ENCODE measurements at regions not wholly inside any gene's neighbourhood (a gene's known extent, or its start where the extent isn't known, plus 50 kb on each side); places are given as distances from the start of the nearest gene placed in this dataset.

DNA sequence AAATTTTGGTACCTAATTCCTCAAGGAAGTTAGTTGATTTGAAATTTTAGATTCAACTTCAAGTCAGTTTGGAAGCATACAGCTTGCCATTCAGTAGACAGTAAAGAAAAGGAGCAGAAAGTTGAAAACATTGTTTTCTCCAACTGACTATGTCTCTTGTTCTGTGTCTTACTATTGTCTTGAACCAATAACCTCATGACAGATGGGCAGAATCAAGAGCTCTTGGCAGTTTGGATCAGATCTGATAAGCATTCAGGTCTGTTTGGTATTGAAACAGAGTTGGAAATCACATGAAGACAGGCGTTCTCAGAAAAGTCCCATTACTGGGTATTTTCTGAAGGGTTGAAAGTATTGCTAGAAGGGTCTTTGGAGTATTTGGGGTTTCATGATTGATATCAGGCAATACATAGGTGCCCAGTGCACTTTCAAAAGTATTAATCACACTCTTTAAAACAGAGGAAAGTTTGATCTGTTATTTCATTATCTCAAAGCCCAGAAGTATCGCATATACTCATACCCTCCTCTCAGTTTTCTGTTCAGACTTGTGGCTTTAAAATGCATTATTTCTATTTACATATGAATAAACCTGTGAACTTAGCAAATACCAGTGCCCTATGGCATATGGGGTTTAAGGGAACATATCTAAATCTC is 428.4 kb upstream of the ZEB2 start:
- DNase-seq, result peak; percentile 48

DNA sequence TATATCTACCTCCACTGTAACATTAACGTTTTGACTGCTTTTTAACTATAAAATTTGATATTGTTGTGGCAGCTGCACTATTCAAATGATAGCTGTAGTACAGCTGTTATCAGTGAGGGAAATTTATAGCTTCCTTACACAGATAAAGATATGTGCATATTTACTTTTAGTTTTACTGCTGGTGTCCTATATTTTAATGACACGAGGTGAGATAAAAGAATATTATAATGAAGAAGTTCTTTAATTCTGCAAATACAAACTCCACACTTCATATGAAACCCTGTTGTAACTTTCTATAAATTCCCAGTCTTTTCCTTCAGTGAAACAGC is 427.8 kb upstream of the ZEB2 start:
- DNase-seq, result no peak

GRCh38 chr2:144946263-144946662 is 426.3 kb upstream of the ZEB2 start:
- no peak for DNase-seq

- DNase-seq, result no peak
These were observed 424.8 kb upstream of the ZEB2 start for GRCh38 chr2:144944546-144945220.

GRCh38 chr2:144943986-144944385 is 424.1 kb upstream of the ZEB2 start:
- DNase-seq, result no peak

DNA sequence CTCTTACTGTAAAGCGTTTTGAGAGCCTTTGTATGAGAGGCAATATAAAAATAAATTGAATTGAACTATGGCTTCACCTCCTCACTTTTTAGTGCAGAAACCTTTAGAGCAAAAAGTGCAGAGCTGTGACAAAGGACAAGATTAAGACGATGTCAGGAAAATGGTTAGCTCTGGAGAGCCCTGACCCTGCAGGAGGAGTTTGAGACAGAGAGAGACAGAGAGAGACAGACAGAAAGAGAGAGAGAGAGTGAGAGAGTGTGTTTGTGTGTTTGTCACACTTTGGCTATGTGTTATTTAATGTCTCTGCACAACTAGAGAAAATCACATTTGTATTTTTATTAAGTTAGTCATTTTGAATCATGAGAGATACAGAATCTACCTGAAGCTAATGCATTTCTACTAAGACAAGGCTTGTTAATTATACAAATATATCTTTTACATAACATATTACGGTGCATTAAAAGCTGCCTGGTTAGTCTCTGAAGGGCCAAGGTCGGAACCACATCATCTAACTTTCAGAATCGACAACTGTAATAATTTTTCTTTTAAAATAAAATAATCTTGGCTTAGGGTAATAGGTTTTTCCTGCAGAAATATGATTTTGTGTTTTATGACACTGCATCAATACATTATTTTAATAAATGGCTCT is 423.5 kb upstream of the ZEB2 start:
- no peak for DNase-seq

DNA sequence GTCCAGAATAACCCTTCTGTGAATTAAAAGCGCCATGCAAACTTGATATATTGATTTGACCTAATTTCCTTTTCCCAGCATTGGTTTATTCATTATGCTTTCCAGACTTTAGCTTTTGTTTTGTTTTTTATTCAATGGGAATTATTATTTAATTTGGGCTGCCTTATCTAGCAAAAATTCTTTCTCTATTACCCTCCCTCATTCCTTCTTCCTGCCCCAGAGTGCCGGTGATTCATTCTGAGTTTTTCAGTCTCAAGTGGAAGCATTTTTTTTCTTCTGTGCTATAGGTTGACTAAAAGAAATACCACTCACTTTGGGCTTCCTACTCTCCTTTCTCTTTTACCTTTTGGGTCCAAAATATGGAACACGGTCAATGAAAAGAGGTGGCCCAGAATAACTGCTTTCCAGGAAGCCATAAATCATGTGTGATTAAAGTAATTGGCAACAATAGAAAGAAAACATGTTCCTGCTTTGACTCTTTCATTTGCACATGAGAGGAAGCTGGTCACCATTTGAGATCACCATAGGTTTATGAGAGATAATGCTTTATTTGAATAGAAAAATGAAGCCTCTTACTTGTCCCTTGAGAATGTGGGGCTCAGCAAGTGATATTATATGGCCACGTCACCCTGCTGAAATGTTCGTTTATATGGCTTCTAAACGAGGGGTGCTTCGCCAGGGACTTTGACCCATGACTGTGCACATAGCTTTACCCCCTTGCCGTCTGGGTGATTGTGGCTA is 422.8 kb upstream of the ZEB2 start:
- DNase-seq, result no peak

- no peak for DNase-seq
These were observed 422.0 kb upstream of the ZEB2 start for GRCh38 chr2:144941743-144942488.

GRCh38 chr2:144939590-144939989 is 419.7 kb upstream of the ZEB2 start:
- no peak for DNase-seq

DNA sequence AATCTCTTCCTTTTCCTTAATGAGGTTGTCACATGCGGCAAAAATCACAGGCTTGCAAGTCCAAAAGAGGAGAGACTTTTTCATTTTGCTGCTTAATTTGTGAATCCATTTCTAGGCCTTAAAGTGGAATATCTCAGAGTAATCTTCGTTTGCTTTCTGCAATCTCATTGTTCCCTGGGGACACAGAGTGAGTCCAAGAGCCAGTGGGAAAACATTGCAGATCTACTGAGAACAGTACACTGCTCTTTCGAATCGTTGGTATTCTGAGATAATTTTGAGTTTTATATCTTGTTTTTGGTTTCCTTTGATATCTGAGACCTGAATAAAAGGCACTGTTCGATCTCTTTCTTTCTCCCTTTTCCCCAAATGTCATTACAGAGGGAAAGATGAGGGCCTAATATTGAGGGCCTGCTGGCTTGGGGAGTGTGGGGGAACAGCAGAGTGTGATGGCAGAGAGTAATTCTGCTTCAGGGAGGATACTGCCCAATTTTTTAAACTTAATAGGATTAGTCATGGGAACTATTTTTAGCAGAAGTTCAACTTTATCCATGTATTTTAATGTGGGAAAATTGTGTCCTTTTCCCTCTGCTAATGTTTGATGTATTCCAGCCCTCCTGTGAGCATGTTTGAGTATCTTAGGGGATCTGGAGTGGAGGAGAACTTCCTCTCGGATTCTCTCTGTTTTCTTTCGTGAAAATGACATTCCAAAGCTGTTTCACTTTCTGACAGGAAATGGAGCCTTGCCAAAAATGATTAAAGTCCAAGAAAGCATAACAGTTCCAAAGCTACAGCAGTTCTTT is 418.2 kb upstream of the ZEB2 start:
- no peak for DNase-seq

GRCh38 chr2:144937066-144937465 is 417.1 kb upstream of the ZEB2 start:
- no peak for DNase-seq

DNA sequence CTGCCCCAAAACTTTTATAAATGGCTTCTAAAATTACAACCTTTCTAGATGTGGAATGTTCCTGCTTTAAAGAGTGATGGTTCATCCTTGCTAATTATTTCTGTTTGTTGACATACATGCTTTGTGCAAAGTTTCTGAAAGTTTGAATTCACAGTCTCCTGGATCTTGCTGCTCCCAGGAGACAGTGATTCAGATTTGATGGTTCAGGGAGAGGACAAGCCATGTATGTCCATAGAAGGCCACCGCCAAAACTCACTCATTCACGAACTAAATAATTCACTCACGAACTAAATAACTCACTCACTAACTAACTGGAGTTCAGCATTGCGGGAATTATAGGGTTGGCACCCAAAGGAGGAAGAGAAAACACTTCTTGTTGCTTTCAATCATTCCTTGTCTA is 416.5 kb upstream of the ZEB2 start:
- no peak for DNase-seq

GRCh38 chr2:144935736-144936135 is 415.8 kb upstream of the ZEB2 start:
- DNase-seq, result no peak

GRCh38 chr2:144935191-144935590 is 415.3 kb upstream of the ZEB2 start:
- no peak for DNase-seq

- no peak for DNase-seq
These were observed 412.0 kb upstream of the ZEB2 start for GRCh38 chr2:144931960-144932359.

- DNase-seq, result no peak
These were observed 411.6 kb upstream of the ZEB2 start for GRCh38 chr2:144931480-144931879.

GRCh38 chr2:144927429-144927828 is 407.5 kb upstream of the ZEB2 start:
- DNase-seq, result no peak

DNA sequence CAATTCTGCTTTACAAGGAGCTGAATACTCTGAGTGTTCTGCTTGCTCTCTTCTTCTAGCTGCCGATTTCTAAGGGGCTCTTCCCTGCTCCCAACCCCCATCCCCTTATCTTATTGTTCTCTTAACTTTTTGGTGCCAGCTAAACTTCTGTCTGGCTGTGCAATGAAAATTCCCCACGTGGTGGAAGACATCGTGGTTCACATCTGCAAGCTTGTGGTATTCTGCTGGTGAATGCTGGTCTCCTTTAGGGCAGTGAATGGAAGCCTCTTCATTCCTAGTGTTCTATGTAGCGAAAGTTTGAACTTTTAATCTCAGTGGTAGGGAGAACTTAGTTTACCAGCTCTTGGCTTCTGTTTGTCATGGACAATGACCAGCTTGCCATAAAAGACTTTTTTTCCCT is 406.0 kb upstream of the ZEB2 start:
- no peak for DNase-seq

- no peak for DNase-seq
These were observed 404.9 kb upstream of the ZEB2 start for GRCh38 chr2:144924827-144925226.

GRCh38 chr2:144922519-144922918 is 402.6 kb upstream of the ZEB2 start:
- no peak for DNase-seq

DNA sequence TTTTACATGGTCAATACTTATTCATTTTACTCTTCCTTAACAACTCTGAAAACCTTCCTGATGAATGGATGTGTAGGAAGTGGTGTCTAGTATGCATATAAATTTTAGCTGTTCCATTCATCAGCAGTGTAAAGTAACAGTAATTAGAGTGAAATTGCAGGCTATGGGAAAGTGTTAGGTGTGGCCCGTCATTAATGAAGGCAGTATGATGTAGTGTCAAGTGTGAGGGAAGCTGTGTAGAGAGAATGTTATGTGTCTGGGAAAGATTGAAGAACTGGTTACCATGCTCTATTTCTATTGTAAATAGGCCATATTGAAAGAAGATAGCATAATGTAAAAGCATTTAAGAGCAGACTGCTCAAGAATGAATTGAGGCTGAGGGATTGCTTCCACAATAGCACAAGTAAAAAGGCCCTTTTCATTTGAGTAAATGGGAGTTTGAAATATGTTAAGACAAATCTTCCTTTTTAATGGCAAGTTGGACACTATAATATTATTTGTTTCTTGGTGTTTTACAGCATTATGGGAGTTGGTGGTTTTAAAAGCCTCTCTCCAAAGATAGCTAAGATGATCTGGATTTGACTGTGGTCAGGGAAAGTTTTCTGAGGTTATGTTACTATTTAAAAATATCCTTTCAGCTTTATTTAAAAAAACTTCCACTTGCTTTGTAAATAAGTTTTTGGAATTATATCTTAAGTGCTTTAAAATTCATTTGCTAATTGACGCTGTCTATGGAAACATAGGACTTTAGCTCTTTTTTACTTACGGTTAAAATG is 401.0 kb upstream of the ZEB2 start:
- no peak for DNase-seq
